Left renal cortex interstitium (tissue), 4 donors: ENCODE measurements at regions not wholly inside any gene's neighbourhood (a gene's known extent, or its start where the extent isn't known, plus 50 kb on each side); places are given as distances from the start of the nearest gene placed in this dataset.

Source experiments
- DNase-seq, 4 donors: peaks; one replicate each; pipeline ENCODE4 v3.0.0-alpha.2; 2013; ENCODE audit warnings: low read depth in 4 of 4, low spot score in 2 of 4, missing footprints in 1 of 4

DNA sequence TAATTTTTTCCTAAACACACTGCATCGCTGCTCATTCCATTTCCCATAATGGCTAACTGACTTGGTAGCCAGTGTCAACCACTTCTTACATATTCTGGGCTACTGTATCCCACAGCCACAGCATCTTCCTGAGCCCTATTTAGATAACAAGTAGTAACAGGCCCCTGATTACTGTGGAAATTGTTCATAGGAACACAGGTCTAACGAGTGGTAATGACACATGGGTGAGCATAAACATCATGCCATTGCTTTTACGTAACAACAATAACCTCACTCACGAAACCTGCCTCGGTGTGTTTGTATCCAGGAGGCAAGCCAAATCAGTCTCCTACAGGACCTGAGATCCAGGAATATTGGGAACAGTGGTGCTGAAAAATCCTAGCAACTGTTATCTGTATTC lies 438.6 kb downstream of the KLF5 start:
- DNase-seq: no peak

- DNase-seq: no peak
Measured at GRCh38 chr13:73496711-73497110, 437.9 kb downstream of the KLF5 start.

- DNase-seq: no peak
Measured at GRCh38 chr13:73492811-73493210, 434.0 kb downstream of the KLF5 start.

- no peak for DNase-seq
Measured at GRCh38 chr13:73482556-73482955, 423.8 kb downstream of the KLF5 start.

DNA sequence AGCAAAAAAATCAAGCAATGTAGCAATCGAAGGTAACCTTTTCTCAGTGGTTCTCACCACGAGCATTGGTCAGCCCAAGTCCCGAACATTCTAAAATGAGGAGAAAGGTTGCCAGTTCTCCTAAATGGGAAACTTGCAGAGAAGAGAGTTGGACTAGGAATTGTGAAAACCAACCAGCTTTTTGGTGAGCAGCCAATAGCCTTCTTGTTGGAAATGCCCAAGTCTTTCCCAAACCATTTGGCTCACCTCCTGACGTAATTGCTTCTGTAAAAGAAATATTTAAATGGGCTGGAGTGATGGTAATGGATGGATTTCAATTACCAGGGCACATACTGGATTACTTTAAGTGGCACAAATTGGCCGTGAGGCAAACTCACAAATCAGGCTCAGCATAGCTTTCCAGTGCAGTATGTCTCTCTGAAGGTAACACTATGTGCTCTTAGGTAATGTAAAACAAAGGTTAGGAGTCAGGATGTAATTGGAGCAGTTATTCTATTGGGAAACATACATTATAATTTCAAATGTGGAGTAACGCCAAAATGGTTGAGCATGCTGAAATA lies 423.2 kb downstream of the KLF5 start:
- DNase-seq: no peak

DNA sequence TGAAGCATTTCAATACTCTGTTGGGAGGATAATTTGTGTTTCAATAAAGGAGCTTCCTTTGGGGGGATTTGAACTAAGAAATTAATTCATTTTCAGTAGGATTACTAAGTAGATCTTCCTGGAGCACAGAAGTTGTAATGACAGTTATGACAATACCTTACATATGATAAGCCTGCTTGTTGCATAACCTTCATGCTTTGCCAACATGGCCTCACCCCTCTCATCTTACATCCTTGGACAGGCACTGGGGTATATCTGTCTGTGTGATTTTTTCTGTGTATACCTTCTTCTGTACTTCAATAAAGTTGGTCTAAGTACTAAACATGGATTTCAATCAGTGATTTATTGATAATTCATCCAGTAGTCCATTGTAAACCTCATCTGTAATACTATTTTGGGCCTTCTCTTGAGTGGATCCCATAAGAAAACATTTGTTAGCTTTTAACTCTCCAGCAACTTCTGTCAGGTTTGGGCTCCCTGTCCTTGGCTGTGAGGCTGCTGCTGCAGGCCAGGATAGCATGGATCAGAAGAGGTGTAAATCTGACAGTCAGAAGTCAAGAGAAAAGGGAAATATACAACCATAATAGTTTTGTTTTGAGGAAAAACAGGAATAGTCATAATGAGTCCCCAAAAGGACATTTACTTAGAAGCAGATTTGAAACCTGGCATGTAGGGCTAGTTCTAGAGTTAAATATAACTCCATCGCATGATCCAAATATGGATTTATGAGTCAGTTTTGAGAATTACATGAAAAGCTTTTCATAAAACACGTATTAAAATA lies 422.2 kb downstream of the KLF5 start:
- no peak for DNase-seq

- no peak for DNase-seq
Measured at GRCh38 chr13:73479856-73480255, 421.1 kb downstream of the KLF5 start.

- DNase-seq: no peak
Measured at GRCh38 chr13:73479351-73479750, 420.5 kb downstream of the KLF5 start.

- no peak for DNase-seq
Measured at GRCh38 chr13:73477441-73477840, 418.6 kb downstream of the KLF5 start.

GRCh38 chr13:73473016-73473415 lies 414.2 kb downstream of the KLF5 start:
- DNase-seq: no peak

- no peak for DNase-seq
Measured at GRCh38 chr13:73467125-73467524, 408.3 kb downstream of the KLF5 start.

DNA sequence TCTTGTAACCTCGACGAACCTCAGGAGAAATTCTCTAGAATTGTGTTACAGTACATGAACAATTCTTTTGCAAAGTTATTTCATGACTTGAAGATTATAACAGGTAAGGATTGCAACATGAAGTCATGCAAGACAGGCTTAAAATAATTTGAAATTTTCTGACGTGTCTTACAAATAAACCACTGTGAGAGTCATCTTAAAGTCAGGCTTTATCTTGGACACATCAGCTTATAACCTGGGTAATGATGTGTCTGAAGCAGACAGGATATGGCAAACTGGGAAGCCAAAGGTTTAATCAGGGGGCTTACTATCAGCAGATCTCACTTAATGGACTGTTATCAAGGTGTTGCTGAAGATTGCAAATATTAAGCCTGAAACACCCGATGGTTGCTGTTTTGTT lies 407.8 kb downstream of the KLF5 start:
- no peak for DNase-seq

- no peak for DNase-seq
Measured at GRCh38 chr13:73465617-73465971, 406.8 kb downstream of the KLF5 start.

- DNase-seq: no peak
Measured at GRCh38 chr13:73464758-73465616, 406.2 kb downstream of the KLF5 start.

GRCh38 chr13:73462241-73462640 lies 403.4 kb downstream of the KLF5 start:
- DNase-seq: no peak

GRCh38 chr13:73451221-73452029 lies 392.6 kb downstream of the KLF5 start:
- DNase-seq: peak in 1 of 4 donors; percentile 12

GRCh38 chr13:73450583-73450982 lies 391.8 kb downstream of the KLF5 start:
- DNase-seq: no peak

- no peak for DNase-seq
Measured at GRCh38 chr13:73449252-73449651, 390.4 kb downstream of the KLF5 start.

- DNase-seq: no peak
Measured at GRCh38 chr13:73440296-73440895, 381.6 kb downstream of the KLF5 start.

DNA sequence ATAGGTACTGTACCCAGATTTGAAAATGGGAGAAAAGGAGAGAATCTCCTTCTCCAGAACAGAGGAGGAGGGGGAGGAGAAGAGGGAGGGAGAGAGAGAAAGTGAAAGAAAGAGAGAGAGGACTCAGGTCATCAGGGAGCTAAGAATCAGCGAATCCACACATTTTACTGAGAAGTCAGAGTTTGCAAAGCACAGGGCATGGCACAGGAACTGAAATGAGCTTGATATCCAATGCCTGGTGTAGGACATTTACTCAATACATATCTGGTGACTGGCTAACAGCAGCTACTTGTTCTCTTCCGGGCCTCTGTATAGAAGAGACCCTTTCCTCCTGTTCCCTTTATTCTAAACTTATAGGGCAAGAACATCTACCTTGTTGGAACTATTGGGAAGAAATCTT lies 375.1 kb downstream of the KLF5 start:
- DNase-seq: no peak
